ENCODE measurements at regions not wholly inside any gene's neighbourhood (a gene's known extent, or its start where the extent isn't known, plus 50 kb on each side); places are given as distances from the start of the nearest gene placed in this dataset.

- no peak for DNase-seq
Measured at GRCh38 chr10:107450056-107450455, 285.6 kb upstream of the SORCS1 start.

DNA sequence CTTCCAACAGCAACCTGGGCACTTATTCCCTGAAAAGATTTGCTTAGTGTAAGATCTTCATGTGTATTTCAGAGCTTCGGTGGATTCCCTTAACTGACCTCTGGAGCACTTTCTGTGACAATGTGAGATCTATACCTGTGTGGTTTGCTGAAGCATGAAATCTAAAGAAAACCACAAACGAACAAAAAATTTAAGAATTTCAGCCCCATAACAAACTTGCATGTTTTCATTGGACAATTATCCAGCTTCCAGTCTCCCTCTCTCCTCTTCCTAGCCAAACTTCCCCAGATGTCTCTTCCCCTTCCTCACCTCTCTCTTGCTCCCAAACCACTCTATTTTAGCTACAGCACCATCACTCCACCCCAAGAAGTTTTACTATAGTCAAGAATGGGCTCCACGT, 279.9 kb upstream of the SORCS1 start:
- DNase-seq: no peak

GRCh38 chr10:107443813-107444212, 279.3 kb upstream of the SORCS1 start:
- DNase-seq: no peak

GRCh38 chr10:107443326-107443725, 278.8 kb upstream of the SORCS1 start:
- DNase-seq: no peak

DNA sequence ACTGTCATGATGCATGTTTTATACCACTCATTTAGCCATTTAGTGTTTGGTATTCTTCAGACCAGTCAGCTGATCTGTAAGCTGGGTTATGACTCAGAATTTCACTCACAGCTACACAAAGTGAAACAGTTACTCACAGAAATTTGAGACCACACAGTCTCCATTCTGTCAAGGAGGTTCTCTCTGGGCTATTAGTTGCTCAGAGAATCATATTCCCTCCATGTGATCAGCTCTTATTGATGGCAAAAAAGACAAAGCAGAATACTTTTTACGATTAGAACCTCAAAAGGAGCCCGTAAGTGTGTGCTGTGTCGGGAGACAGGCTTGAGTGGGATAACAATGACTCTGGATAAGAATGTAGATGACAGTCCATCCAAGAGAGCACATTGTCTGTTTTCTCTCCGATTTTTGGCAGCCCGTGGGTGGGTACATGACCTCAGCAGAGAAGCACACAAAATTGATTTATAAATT, 277.6 kb upstream of the SORCS1 start:
- DNase-seq: no peak

DNA sequence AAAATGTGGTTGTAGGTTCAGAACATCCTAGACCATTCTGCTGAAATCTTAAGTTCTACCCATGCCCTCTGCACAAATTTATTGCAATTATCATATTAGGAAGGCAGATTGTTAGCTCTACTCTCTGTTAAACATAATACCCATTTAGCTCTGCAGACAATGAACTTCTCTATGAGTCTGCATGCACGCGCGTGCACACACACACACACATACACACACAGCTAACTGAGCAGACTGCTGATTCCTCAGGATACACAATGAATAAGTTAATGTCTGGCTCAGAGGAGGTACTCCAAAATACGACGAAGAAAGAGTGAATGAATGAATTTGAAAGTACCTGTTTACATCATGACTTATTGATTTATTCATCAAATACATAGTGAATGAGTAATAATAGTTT, 276.2 kb upstream of the SORCS1 start:
- no peak for DNase-seq

DNA sequence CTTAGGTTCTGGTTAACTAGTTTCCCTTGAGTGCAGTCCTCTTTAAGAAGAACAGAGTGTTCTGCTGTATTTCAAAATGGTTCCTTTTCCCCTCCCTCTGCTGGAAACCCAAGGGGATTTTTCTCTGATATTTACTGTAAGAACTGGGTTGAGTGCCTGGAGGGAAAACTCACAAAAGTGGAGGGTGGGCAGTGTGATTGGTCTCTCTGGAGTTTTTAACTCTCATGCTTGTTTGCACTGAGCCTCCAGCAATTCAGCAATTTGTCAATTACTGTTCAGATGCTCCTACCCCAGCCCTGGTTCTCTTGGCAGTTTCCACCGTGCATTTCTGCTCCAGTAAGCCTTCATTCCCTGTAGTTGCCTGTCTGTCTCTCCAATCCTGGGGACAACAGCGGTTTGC, 273.4 kb upstream of the SORCS1 start:
- DNase-seq: no peak

GRCh38 chr10:107436568-107436967, 272.1 kb upstream of the SORCS1 start:
- DNase-seq: no peak

GRCh38 chr10:107434854-107435253, 270.3 kb upstream of the SORCS1 start:
- DNase-seq: no peak

DNA sequence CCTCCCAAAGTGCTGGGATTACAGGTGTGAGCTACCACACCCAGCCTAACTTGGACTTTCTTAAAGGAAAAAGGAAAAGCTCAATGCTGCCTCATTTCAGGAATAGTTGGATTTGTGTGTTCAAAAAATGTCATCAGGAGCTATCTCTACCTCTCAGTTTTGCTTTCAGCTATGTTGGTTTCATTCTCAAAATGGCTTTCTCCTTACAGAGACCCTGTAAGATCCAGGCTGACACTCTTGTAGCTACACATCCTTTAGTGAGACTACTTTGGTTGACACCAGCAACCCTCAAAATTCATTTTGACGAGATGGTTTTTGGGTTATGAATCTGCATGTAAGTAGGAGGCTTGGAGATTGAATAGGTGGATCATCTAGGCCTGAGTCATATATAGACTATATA, 269.7 kb upstream of the SORCS1 start:
- DNase-seq: no peak

GRCh38 chr10:107433605-107434004, 269.1 kb upstream of the SORCS1 start:
- no peak for DNase-seq

GRCh38 chr10:107430446-107430845, 265.9 kb upstream of the SORCS1 start:
- no peak for DNase-seq

DNA sequence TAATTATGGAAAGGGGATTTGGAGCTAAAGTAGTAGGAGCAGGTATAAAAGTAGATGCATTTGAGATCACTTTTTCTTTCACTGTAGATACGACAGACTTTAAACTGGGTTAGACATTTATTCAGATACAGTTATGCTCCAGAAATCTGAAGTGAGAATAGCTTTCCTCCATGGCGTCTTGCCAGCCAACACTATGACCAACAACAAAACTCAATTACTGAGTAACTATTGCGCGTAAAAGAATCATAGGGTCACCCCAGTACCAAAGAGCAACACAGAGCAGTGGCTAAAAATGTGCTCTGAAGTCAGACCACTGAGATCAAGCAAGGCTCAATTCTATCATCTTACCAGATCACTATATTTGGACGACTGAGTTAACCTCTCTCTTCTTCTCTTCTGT, 262.5 kb upstream of the SORCS1 start:
- DNase-seq: no peak

- DNase-seq: no peak
Measured at GRCh38 chr10:107425931-107426553, 261.5 kb upstream of the SORCS1 start.

- no peak for DNase-seq
Measured at GRCh38 chr10:107424628-107425027, 260.1 kb upstream of the SORCS1 start.

DNA sequence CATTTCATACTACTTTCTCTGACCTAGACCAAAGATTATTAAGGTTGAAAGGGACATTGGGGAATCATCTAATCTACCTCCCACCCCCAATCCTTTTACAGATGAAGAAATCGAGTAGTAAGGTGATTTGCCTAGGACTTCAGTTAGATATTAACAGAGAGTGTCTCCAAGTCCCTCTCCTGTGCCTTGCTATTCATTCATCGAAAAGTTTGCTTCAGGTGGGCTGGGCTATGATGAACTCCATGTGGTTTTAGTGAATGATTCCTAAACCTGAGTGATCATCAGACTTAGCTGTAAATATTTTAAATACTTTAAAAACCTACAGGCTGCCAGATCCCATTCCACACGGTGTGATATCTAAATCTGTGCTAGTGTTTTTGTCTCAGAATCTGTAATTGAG, 259.4 kb upstream of the SORCS1 start:
- no peak for DNase-seq

- DNase-seq: no peak
Measured at GRCh38 chr10:107422681-107423080, 258.2 kb upstream of the SORCS1 start.

DNA sequence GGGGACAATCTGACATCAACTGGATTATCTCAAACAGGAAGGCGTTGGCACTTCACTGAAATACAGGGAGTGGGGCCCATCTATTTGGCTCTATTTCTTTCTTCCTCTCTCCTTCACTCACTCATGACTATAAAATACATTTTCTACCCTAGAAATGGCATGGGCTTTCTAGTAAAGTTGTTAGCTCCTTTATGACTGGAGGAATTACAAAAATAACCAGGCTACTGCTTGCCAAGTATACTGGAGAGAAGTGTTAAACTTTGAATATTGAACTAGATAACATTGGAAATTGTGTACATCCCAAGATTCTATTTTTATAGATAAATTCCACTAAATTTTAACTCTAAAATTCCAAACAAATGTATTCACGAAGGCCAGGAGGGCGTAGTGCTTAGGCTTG, 255.7 kb upstream of the SORCS1 start:
- DNase-seq: no peak

GRCh38 chr10:107418085-107418806, 253.7 kb upstream of the SORCS1 start:
- DNase-seq: no peak

GRCh38 chr10:107417446-107417845, 252.9 kb upstream of the SORCS1 start:
- DNase-seq: no peak

GRCh38 chr10:107415446-107415845, 250.9 kb upstream of the SORCS1 start:
- DNase-seq: no peak

- DNase-seq: no peak
Measured at GRCh38 chr10:107413971-107414370, 249.5 kb upstream of the SORCS1 start.

- DNase-seq: no peak
Measured at GRCh38 chr10:107409522-107409921, 245.0 kb upstream of the SORCS1 start.

DNA sequence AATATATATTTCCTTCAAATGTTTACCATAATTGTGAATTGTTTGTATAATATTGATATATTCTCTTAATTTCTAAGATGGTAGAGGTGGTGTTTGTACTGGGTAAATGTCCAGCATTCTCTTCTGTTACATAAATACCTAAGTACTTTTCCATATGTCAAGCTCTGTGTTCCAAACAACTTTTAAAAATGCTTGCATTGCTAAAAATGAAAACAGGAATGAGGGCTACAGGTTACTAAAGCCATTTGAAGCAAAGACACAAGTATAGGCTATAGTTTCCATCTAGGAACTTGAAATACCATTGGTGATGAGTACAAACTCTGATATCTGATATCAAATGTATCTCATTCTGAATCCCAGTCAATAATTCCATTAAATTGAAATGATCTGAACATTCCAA, 233.6 kb upstream of the SORCS1 start:
- no peak for DNase-seq

DNA sequence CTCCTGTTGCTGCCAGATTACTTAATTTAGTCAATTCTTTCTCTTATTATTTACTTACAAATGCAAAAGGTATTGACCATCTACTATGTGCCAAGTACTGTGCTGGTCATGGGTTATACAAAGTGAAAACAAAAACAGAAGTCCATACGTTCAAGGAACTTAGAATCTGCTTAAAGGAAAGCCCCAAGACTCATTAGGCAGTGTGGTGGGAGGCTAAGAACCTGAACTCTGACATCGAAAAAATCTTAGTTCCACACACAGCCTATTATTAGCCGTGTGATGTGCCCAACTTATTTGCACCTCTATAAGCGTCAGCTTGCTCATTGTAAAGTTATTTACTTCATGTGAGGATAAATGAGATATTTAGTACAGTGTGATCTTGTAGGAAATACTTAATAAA, 227.4 kb upstream of the SORCS1 start:
- no peak for DNase-seq
